ENCODE measurements at regions not wholly inside any gene's neighbourhood (a gene's known extent, or its start where the extent isn't known, plus 50 kb on each side); places are given as distances from the start of the nearest gene placed in this dataset.

DNA sequence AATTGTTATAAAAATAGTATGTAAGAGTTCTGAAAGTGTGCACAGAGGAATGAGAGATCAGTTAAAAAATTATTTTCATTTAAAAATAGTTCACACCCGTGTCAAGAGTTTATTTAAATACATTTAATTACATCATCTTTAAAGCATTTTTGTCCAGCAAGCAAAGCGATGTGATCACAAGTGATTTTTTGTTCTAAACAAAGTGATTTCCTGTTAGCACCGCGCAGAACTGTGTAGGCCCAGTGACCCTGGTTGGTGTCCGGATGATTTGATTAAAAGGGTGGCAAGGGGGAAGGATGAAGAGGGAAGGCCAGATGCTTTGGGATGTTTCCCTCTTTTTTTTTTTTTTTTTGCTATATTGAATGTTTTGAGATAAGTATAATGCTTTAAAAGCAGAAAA is 227.8 kb upstream of the PITRM1 start:
- H4K91ac ChIP-seq (ENCODE audit: insufficient read depth, low read depth, low read length), result no peak overlapping the region
- H4K5ac ChIP-seq (ENCODE audit: low read depth, low read length), result no peak overlapping the region
- DNase-seq (peak; percentile 59), ATAC-seq (ENCODE audit: low read depth) (peak; percentile 53)
- H3K4ac ChIP-seq (ENCODE audit: low read depth, low read length), result no peak overlapping the region; the same call in 1 of the 2 replicates
- H2AFZ ChIP-seq (replicated peaks; ENCODE audit: low read length, poor library complexity), result no peak overlapping the region
- no peak overlapping the region for H3K4me3 ChIP-seq (ENCODE audit: insufficient read depth, low read depth, low read length)
- H3K4me2 ChIP-seq (ENCODE audit: low read depth, low read length), result no peak overlapping the region
- no peak overlapping the region for H3K9ac ChIP-seq (ENCODE audit: low read depth, low read length)
- no peaks in the 10 kb centered on the region for H3K9me3 ChIP-seq (ENCODE audit: control insufficient read depth, insufficient read depth, low read length)
- in situ Hi-C loops (cut with MboI; ENCODE audit: low sequenced_read_pairs) (no loop called here), dilution Hi-C loops (cut with HindIII; ENCODE audit: low sequenced_read_pairs, unreplicated experiment) (no loop called here), intact Hi-C loops (cut with micrococcal nuclease) (loop anchor here (2.0 kb wide), 1 partner anchor 44 kb away; no protein-coding TSS in a partner anchor)
- no peak overlapping the region for H2BK20ac ChIP-seq (ENCODE audit: low read depth, low read length)
- WGBS, 2 experiments (ENCODE audit: extremely low coverage in 2 of 2, insufficient read length in 1 of 2), result no CpG with 5 or more reads among the region's 5 CpGs
- no TSS peak for BruUV-seq (replicated peaks)
- H3K18ac ChIP-seq (ENCODE audit: low read depth, low read length), result no peak overlapping the region
- no peak overlapping the region for H4K8ac ChIP-seq (ENCODE audit: low read depth in 2 of 2, low read length in 2 of 2)
- peaks cover 14% of the 10 kb centered on the region; the same call in 1 of the 2 replicates for H3K9me1 ChIP-seq (ENCODE audit: insufficient read depth, low read length)
- no peak overlapping the region; the same call in 1 of the 2 replicates for H3K27ac ChIP-seq (ENCODE audit: insufficient read depth, low read length)
- no peaks in the 10 kb centered on the region for H3K79me1 ChIP-seq (ENCODE audit: low read depth in 1 of 2, low read length in 2 of 2)
- no peak overlapping the region for H3K56ac ChIP-seq (ENCODE audit: extremely low read depth, insufficient read depth, low read length)
- no peak overlapping the region for H2AK9ac ChIP-seq (replicated peaks; ENCODE audit: low read depth, low read length, poor library complexity)
- H3K36me3 ChIP-seq (ENCODE audit: control insufficient read depth, insufficient read depth, low read length), result no peaks in the 10 kb centered on the region
- no peak for TF ChIP-seq MXI1 (IDR thresholded peaks at IDR 0.05; ENCODE audit: borderline replicate concordance, low read depth, low read length)
- TF ChIP-seq SMC3 (IDR thresholded peaks at IDR 0.05; ENCODE audit: low read depth, low read length), result no peak
- no peak for TF ChIP-seq RFX5 (IDR thresholded peaks at IDR 0.05; ENCODE audit: low read depth, low read length)
- TF ChIP-seq MAFK (IDR thresholded peaks at IDR 0.05; ENCODE audit: low read depth, low read length), result no peak
- no peak for TF ChIP-seq RCOR1 (IDR thresholded peaks at IDR 0.05; ENCODE audit: insufficient replicate concordance, low read length)
- TF ChIP-seq, protein P1, sequence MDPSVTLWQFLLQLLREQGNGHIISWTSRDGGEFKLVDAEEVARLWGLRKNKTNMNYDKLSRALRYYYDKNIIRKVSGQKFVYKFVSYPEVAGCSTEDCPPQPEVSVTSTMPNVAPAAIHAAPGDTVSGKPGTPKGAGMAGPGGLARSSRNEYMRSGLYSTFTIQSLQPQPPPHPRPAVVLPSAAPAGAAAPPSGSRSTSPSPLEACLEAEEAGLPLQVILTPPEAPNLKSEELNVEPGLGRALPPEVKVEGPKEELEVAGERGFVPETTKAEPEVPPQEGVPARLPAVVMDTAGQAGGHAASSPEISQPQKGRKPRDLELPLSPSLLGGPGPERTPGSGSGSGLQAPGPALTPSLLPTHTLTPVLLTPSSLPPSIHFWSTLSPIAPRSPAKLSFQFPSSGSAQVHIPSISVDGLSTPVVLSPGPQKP (IDR thresholded peaks at IDR 0.05; ENCODE audit: borderline replicate concordance, low read depth, low read length), result no peak
- no peak for TF ChIP-seq MAZ (IDR thresholded peaks at IDR 0.05; ENCODE audit: borderline replicate concordance, low read depth, low read length)
- no peak for TF ChIP-seq RAD21 (IDR thresholded peaks at IDR 0.05; ENCODE audit: low read length)
- TF ChIP-seq CEBPB (IDR thresholded peaks at IDR 0.05; ENCODE audit: low read depth, low read length), result no peak
- no peak for TF ChIP-seq NFE2L2 (IDR thresholded peaks at IDR 0.05; ENCODE audit: low read depth, low read length)
- TF ChIP-seq, protein P2, sequence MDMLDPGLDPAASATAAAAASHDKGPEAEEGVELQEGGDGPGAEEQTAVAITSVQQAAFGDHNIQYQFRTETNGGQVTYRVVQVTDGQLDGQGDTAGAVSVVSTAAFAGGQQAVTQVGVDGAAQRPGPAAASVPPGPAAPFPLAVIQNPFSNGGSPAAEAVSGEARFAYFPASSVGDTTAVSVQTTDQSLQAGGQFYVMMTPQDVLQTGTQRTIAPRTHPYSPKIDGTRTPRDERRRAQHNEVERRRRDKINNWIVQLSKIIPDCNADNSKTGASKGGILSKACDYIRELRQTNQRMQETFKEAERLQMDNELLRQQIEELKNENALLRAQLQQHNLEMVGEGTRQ (IDR thresholded peaks at IDR 0.05; ENCODE audit: low read depth, low read length), result no peak
- no peak for TF ChIP-seq FOS (IDR thresholded peaks at IDR 0.05; ENCODE audit: low read depth, low read length)
- no peak for TF ChIP-seq BHLHE40 (IDR thresholded peaks at IDR 0.05; ENCODE audit: low read depth, low read length)
- TF ChIP-seq POLR2A (IDR thresholded peaks at IDR 0.05; ENCODE audit: low read depth, low read length), result no peak
- no peak overlapping the region for H2AK5ac ChIP-seq (ENCODE audit: low read depth, low read length)
- no peak overlapping the region; the same call in 1 of the 2 replicates for H3K14ac ChIP-seq (replicated peaks; ENCODE audit: low read depth, low read length)
- peaks cover 10% of the 10 kb centered on the region for H3K4me1 ChIP-seq (ENCODE audit: control insufficient read depth, insufficient read depth, low read length)
- ChIA-PET CTCF (no interaction called here), POLR2A (ENCODE audit: unreplicated experiment) (no interaction called here)
- no peaks in the 10 kb centered on the region for H3K27me3 ChIP-seq (ENCODE audit: control insufficient read depth, insufficient read depth, low read length)
- H2BK15ac ChIP-seq (ENCODE audit: low read depth, low read length), result no peak overlapping the region; the same call in 2 of the 3 replicates
- H2BK5ac ChIP-seq (ENCODE audit: low read depth, low read length, poor library complexity, severe bottlenecking), result no peak overlapping the region
- H3K23ac ChIP-seq (ENCODE audit: low read depth, low read length), result no peak overlapping the region
- peak overlapping the region; percentile 93 for H2BK120ac ChIP-seq (ENCODE audit: low read depth, low read length)
- H4K20me1 ChIP-seq (ENCODE audit: insufficient read depth, low read length), result no peaks in the 10 kb centered on the region
